Ovary (tissue), 3 donors: ENCODE measurements at regions not wholly inside any gene's neighbourhood (a gene's known extent, or its start where the extent isn't known, plus 50 kb on each side); places are given as distances from the start of the nearest gene placed in this dataset.
"Not testable (repeated sequence)": the region's sequence is repeated elsewhere in the genome, so short reads cannot be mapped to it uniquely, and the experiment has no call there.

Experiments used
- CTCF ChIP-seq, 3 donors: fragments of 450-650 bp in 2 of 3; fragments of 200-600 bp in 1 of 3; IDR thresholded peaks; one replicate each; pipeline versions ENCODE4 v1.5.1 to v1.8.0; 2016 to 2022; ENCODE audit warnings: antibody characterized with exemption in 3 of 3, mild to moderate bottlenecking in 1 of 3
- EP300 ChIP-seq: sonication (generic); formaldehyde crosslinking; IDR thresholded peaks from one replicate; pipeline ENCODE4 v1.6.1; 2017; ENCODE audit warnings: antibody characterized with exemption
- donor health status: DM: no; HTN: no; CAD: no.

GRCh38 chr4:175093055-175093454 is 174.9 kb downstream of the ADAM29 start:
- TF ChIP-seq CTCF (IDR thresholded peaks at IDR 0.05); EP300: not testable (repeated sequence)
